HG03108 (cell line): ENCODE measurements at regions not wholly inside any gene's neighbourhood (a gene's known extent, or its start where the extent isn't known, plus 50 kb on each side); places are given as distances from the start of the nearest gene placed in this dataset.

ENCODE experiments used
- ATAC-seq: cut with Tn5 transposase; IDR thresholded peaks from one replicate; pipeline ENCODE4 v1.9.1; 2021; ENCODE audit warnings: moderate library complexity; ENCODE audit not compliant: unreplicated experiment

DNA sequence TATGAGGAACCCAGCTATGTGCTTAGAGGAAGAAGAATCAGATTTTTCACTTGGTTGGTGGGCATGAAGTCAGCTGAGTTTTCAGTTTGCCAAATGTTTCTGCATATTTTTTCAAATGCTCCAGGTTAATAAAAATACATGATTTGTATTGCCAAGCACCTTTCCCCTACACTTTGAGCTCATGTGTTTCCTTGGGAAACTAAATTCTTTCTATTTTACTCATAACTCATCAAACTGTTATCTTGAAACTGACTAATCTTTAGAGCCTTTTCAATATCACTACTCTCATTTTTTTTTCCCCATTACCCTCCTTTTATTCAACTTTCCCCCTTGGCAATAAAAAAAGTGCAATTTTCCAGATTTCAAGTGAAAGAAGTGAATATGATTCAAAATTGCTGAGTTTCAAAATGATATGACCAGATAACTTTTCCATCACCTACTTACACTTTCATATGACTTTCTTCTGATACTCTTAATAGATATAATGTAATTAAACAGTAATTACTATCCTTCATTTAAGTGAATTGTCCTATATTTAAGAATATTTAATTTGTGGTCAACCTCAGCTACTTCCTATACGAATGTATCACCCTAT is 91.9 kb upstream of the SOX6 start:
- ATAC-seq, result no peak

DNA sequence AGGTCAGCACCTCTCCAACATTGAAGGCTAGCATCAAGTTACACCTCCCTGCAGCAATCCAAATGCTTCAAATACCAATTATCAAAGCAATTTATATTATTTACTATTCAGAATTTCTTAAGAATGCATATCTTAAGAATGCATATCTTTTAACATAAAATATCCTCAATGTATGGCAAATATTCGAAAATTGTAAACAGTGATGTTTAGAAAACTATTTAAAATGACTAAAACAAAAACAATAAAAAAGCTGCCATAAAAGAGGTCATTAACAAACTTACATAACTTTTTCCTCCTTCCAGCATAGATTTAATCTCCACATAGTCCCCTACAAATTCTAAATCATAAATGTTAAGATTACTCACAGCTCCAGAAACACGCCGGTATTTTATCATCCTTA is 85.1 kb upstream of the SOX6 start:
- no peak for ATAC-seq

DNA sequence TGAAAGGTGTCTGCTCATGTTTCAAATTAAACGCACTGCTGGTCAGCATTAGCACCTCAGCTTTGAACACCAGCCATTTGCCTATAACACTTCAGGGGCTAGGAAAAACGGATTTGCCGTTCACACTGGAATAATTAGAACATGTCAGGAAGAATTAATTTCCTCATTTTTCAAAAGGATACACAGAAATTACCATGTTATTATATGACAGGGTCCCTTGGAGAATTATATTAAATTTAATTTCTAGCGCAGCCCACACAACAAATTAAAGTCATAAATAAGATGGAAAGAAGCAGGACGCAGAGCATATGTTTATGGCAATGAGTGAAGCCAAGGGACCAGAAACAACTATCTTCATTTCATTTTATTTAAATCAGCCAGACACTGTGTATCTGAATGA is 83.8 kb upstream of the SOX6 start:
- no peak for ATAC-seq

- ATAC-seq, result no peak
Measured at GRCh38 chr11:16434036-16434435, 77.7 kb upstream of the SOX6 start.

GRCh38 chr11:16430674-16431073 is 74.3 kb upstream of the SOX6 start:
- ATAC-seq, result no peak

- no peak for ATAC-seq
Measured at GRCh38 chr11:16421826-16422225, 65.5 kb upstream of the SOX6 start.

- no peak for ATAC-seq
Measured at GRCh38 chr11:16418428-16419097, 62.2 kb upstream of the SOX6 start.

DNA sequence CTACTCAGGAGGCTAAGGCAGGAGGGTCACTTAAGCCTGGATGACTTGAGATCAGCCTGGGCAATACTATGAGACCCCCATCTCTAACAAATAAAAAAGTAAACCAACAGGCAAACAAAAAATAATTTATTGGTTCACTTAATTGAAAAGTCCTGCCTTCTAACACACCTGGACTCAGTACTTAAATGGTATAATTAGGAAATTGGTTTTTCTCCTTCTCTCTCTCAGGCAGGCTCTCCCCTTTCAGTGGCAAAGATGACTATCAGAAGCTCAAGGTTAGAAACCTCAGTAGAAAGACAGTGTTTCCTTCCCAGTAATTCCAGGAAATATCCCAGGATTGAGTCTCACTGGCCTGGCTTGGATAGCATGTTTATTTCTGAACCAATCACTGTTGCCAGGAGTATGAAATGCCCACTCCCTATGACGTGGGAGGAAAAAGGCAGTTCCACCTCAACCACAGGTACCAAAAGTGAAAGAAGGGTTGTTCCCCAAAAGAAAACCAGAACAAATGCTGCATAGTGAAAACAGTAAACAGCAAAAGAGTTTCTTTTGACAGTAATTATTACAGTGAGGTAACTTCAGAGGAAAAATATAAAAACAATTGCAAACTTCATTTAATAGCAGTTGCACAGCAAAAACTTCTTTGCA is 56.3 kb upstream of the SOX6 start:
- no peak for ATAC-seq

GRCh38 chr11:16410479-16410878 is 54.1 kb upstream of the SOX6 start:
- ATAC-seq, result no peak

DNA sequence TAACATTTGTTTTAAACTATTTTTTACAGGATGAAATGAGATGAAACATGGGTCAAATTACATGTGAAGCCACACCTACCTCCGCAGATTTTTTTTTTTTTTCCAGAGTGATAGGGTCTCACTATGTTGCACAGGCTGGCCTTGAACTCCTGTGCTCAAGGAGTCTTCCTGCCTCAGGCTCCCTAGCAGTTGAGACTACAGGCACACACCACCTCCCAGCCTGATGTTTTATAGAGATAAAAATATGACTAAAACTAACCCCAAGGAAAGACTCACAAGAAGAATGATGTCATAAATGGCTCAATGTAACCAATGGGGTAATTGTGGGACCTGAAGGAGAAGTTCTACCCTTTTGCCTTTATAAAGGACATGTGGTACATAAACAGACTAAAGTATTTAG is 52.3 kb upstream of the SOX6 start:
- ATAC-seq, result no peak

GRCh38 chr11:16406226-16406625 is 49.9 kb upstream of the SOX6 start:
- no peak for ATAC-seq
